GM11168 (cell line): ENCODE measurements at regions not wholly inside any gene's neighbourhood (a gene's known extent, or its start where the extent isn't known, plus 50 kb on each side); places are given as distances from the start of the nearest gene placed in this dataset.
"Not testable (repeated sequence)": the region's sequence is repeated elsewhere in the genome, so short reads cannot be mapped to it uniquely, and the experiment has no call there.

ENCODE experiments used
- in situ Hi-C: fragments of 300-500 bp; cut with MboI; formaldehyde crosslinking; loops from one replicate; pipeline ENCODE4 v1.12.0; 2022; ENCODE audit warnings: low sequenced_read_pairs; ENCODE audit not compliant: unreplicated experiment

DNA sequence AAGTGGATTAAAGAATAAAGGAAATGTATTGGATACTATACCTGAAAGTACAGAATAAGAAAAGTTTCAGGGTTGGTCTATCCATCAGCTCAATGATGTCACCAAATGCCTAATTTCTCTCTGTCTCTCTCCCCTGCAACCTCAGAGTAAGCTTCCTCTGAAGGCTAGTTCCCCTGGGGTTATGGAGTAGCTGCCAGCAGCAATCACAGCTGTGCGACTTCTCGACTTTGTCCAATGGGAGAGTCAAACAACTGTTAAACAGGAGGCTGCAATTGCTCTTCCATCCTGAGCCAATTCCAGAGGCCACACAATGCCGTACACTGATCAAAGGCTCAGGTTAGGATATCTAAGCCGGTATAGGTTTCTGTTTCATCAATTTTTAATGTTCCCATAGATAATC lies 95.3 kb upstream of the FANCL start:
- in situ Hi-C loops = no loop called here

DNA sequence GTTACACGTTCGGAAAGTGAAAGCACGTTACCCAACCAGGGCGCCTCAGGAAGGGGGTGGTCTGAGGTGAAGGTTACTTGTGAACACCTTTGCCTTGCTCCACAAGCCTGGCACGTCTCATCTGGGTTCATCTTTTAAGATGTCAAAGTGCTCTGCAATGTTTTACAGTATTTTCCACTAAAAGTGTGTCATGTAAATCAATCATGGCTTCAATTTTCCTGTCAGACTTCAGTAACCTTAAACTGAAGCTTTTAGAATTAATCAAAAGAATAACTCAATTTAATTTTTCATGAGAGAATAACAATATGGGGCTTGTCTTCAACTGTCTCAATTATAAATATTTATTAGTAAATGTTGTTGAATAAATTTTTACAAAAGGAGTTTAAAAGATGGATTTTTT lies 93.3 kb upstream of the FANCL start:
- in situ Hi-C loops = no loop called here

DNA sequence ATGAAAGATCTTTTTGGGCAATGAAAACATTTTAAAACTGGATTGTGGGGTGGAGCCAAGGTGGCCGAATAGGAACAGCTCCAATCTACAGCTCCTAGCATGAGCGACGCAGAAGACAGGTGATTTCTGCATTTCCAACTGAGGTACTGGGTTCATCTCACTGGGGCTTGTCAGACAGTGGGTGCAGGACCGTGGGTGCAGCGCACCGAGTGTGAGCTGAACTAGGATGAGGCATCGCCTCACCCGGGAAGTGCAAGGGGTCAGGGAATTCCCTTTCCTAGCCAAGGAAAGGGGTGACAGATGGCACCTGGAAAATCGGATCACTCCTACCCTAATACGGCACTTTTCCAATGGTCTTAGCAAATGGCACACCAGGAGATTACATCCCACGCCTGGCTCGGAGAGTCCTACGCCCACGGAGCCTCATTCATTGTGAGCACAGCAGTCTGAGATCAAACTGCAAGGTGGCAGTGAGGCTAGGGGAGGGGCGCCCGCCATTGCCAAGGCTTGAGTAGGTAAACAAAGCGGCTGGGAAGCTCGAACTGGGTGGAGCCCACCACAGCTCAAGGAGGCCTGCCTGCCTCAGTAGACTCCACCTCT lies 84.3 kb upstream of the FANCL start:
- in situ Hi-C loops = not testable (repeated sequence)

DNA sequence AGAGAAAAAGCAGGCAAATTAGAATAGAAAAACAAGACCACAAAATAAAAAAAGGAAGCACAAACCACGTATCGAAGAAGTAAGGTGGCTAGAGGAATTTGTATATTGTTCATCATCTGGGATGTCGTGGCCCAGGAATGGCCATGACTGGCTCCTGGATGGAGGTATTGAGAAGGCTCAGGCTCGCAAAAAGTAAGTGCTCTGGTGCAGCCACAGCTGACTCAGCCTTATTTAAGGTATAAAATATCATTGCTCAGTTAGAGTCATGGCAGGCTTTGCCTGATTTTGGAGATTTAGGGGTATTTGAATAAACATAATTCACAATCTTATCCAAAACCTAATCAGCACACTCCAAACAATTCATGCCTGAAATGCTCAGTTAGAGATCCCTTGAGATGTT lies 78.4 kb upstream of the FANCL start:
- in situ Hi-C loops = no loop called here

DNA sequence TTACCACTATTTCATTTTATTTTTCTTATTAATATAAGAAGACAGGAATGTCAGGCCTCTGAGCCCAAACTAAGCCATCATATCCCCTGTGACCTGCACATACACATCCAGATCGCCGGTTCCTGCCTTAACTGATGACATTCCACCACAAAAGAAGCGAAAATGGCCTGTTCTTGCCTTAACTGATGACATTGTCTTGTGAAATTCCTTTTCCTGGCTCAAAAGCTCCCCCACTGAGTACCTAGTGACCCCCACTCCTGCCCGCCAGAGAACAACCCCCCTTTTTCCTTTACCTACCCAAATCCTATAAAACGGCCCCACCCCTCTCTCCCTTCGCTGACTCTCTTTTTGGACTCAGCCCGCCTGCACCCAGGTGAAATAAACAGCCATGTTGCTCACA lies 77.8 kb upstream of the FANCL start:
- in situ Hi-C loops = not testable (repeated sequence)

DNA sequence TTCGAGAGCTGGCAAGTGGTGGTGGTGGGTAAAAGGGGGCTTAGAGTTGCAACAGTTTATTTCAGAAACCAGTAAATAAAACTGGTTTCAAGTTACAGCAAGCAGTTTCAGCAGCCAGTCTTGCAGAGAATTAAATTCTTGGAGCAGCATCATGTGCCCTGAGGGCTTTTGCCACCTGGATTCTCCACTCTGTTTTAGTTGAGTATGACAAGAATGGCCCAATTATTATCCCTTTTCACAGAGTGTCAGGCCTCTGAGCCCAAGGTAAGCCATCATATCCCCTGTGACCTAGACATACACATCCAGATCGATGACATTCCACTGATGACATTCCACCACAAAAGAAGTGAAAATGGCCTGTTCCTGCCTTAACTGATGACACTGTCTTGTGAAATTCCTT lies 72.8 kb upstream of the FANCL start:
- in situ Hi-C loops = no loop called here

DNA sequence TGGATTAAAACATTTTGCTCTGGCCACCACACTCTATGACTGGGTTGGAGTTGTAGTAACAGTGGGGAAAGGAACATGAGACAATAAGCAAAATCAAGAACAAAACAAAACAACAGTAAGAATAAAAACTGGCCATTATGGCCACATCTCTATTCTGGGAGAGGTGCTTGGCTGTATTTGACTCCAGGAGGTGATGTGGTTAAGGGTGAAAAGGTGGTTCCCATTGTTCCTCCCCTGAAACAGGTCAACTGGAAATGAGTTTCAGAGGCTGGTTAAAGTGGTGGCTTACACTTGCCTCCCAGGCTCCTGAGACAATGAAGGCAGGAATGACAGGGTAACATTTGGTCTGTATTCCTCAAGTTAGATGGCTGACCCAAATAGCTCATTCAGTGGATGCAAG lies 67.3 kb upstream of the FANCL start:
- in situ Hi-C loops = no loop called here

DNA sequence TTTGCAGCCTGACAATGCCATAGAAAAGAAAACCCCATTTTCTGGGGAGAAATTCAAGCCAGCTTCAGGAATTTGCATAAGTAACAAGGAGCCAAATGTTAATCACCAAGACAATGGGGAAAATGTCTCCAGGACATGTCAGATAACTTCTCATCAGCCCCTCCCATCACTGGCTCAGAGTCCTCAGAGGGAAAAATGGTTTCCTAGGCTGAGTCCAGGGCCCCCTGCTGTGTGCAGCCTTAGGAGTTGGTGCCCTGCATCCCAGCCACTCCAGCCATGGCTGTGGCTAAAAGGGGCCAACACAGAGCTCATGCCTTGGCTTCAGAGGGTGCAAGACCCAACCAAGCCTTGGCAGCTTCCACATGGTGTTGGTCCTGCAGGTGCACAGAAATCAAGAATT lies 63.7 kb upstream of the FANCL start:
- in situ Hi-C loops = no loop called here

DNA sequence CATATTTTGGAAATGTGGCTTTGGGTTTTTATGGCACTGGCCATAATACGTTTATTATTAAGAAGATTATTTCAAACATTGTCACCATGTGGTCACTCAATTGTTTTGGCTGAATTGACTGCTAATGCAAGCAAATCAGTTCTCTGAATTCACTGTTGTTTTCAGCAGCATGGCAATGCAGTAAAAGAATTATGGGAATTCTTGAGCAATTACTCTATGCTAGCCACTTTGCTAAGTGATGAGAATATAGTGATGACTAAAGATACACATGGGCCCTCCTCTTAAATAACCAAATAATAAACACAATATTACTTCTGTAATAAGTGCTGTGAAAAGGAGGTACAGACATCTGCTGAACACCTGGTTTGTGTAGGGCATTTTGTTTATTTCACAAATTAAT lies 58.0 kb upstream of the FANCL start:
- in situ Hi-C loops = no loop called here

DNA sequence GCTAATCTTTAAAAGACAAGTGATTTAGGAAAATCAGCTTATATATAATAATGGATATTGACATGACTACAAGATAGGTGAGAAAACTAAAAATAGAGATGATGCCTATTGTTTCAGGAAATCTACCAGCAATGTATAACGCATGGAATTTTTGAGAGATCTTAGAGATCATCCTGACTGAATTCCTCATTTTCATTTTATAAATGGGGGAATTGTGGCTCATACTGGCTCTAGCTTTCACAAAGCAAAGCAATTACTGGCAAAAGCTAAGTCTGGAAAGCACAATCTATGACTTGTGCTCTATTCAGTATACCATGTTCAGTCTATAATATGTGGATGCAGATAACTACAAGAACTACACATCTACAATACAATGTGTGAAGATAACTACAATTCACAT lies 51.9 kb upstream of the FANCL start:
- in situ Hi-C loops = no loop called here

DNA sequence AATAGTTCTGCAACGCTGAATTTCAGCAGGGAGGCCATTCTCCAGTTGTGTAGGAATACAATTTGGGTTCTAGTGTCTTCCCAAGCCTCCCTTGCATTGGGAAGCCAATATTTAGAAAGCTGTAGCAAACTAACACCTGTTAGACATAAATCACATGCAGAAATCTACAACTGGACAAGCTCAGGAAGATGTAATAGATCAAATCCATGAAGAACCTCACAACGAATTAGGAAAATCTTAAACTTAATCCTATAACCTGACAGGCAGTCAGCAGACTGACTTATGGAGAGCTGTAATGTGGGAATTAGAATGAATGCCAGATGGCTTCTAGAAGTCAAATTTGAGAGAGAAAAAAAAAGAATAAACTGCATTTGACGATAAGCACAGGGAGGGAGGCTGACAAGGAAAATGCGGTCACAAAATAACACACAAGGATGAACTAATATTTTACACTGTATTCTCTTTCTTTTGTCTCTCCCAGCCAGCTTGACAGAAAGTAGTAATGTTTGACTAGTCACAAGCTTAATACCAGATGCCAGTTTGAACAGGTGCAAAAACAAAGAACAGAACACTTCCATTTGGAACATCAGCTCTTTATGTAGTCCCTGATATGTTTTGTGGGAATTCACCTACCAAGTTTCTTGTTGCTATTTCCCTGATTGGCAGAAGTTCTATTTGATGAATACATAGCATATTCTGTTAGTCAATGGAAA lies 50.8 kb upstream of the FANCL start:
- in situ Hi-C loops = no loop called here
